K562 (cell line): ENCODE measurements at regions not wholly inside any gene's neighbourhood (a gene's known extent, or its start where the extent isn't known, plus 50 kb on each side); places are given as distances from the start of the nearest gene placed in this dataset.

Source experiments
- DACH1 ChIP-seq: fragments of 450-650 bp; IDR thresholded peaks from 2 replicates; pipeline ENCODE4 v1.6.1; 2018; ENCODE audit not compliant: partially characterized antibody
- ELF4 ChIP-seq: fragments of 450-650 bp; formaldehyde crosslinking; IDR thresholded peaks from 2 replicates; pipeline ENCODE4 v1.4.0; 2022; ENCODE audit warnings: missing genetic modification characterization
- GABPB1 ChIP-seq: sonication (generic); formaldehyde crosslinking; IDR thresholded peaks from 2 replicates; pipeline ENCODE4 v1.8.0; 2022; ENCODE audit warnings: mild to moderate bottlenecking, missing genetic modification reagents
- HDAC6 ChIP-seq: IDR thresholded peaks from 2 replicates; pipeline ENCODE4 v1.6.1; 2012; ENCODE audit warnings: low read depth, mild to moderate bottlenecking, control low read depth, inconsistent platforms, low read length, moderate library complexity
- NCOA2 ChIP-seq, 2 experiments: fragments of 450-650 bp; IDR thresholded peaks; 2 replicates each; pipeline ENCODE4 v1.6.1; 2018; ENCODE audit warnings: mild to moderate bottlenecking in 2 of 2, moderate library complexity in 1 of 2; ENCODE audit not compliant: partially characterized antibody in 2 of 2
- PHTF2 ChIP-seq: fragments of 250-450 bp; sonication (Bioruptor Pico); IDR thresholded peaks from 2 replicates; pipeline ENCODE4 v1.5.0; 2021; ENCODE audit warnings: mild to moderate bottlenecking
- RB1 ChIP-seq: fragments of 450-650 bp; IDR thresholded peaks from 2 replicates; pipeline ENCODE4 v1.6.1; 2017; ENCODE audit warnings: low read depth, mild to moderate bottlenecking
- SRSF1 ChIP-seq: fragments of 200-400 bp; formaldehyde crosslinking; IDR thresholded peaks from 2 replicates; pipeline ENCODE4 v1.6.1; 2017; ENCODE audit warnings: mild to moderate bottlenecking, low read depth, low read length, moderate library complexity
- TEAD4 ChIP-seq, 2 experiments: sonication (generic) in 1 of 2; formaldehyde crosslinking in 1 of 2; IDR thresholded peaks; 2 replicates each; pipeline versions ENCODE4 v1.6.1 to v1.8.0; 2012 to 2022; ENCODE audit warnings: borderline replicate concordance in 1 of 2, inconsistent platforms in 1 of 2, low read length in 1 of 2, mild to moderate bottlenecking in 1 of 2, missing genetic modification reagents in 1 of 2
- ZFPM2 ChIP-seq: fragments of 250-450 bp; sonication (Bioruptor Pico); IDR thresholded peaks from 2 replicates; pipeline ENCODE4 v1.5.1; 2022; ENCODE audit warnings: mild to moderate bottlenecking
- ZNF124 ChIP-seq: sonication (generic); formaldehyde crosslinking; IDR thresholded peaks from 2 replicates; pipeline ENCODE4 v1.8.1; 2022; ENCODE audit warnings: missing genetic modification reagents
- ZNF197 ChIP-seq: fragments of 200-800 bp; sonication (Bioruptor generic); IDR thresholded peaks from 2 replicates; pipeline ENCODE4 v1.6.1; 2016; ENCODE audit warnings: low read depth, missing genetic modification characterization, missing compliant biosample characterization
- TF ChIP-seq, protein P1 (sequence below), 3 experiments: fragments of 200-800 bp in 1 of 3; fragments of 250-450 bp in 1 of 3; fragments of 450-650 bp in 1 of 3; sonication (Bioruptor Pico) in 1 of 3; sonication (Bioruptor generic) in 1 of 3; formaldehyde crosslinking in 1 of 3; IDR thresholded peaks; 2 replicates each; pipeline versions ENCODE4 v1.6.1 to v1.8.0; 2016 to 2022; ENCODE audit warnings: mild to moderate bottlenecking in 2 of 3, missing genetic modification characterization in 2 of 3, missing compliant biosample characterization in 1 of 3, moderate library complexity in 1 of 3
- TF ChIP-seq, protein P2 (sequence below): sonication (generic); formaldehyde crosslinking; IDR thresholded peaks from 2 replicates; pipeline ENCODE4 v1.8.0; 2022; ENCODE audit warnings: mild to moderate bottlenecking, missing genetic modification reagents, borderline replicate concordance
- TF ChIP-seq, protein P3 (sequence below): fragments of 450-650 bp; formaldehyde crosslinking; IDR thresholded peaks from 2 replicates; pipeline ENCODE4 v1.4.0; 2022; ENCODE audit warnings: missing genetic modification characterization
- TF ChIP-seq, protein P4 (sequence below), 2 experiments: fragments of 450-650 bp in 1 of 2; sonication (generic) in 1 of 2; formaldehyde crosslinking in 1 of 2; IDR thresholded peaks in 1 of 2; conservative IDR thresholded peaks in 1 of 2; 2 replicates each; pipeline versions ENCODE4 v1.6.1 to v1.8.1; 2016 to 2023; ENCODE audit warnings: mild to moderate bottlenecking in 2 of 2, moderate library complexity in 2 of 2, inconsistent platforms in 1 of 2, missing genetic modification reagents in 1 of 2

DNA sequence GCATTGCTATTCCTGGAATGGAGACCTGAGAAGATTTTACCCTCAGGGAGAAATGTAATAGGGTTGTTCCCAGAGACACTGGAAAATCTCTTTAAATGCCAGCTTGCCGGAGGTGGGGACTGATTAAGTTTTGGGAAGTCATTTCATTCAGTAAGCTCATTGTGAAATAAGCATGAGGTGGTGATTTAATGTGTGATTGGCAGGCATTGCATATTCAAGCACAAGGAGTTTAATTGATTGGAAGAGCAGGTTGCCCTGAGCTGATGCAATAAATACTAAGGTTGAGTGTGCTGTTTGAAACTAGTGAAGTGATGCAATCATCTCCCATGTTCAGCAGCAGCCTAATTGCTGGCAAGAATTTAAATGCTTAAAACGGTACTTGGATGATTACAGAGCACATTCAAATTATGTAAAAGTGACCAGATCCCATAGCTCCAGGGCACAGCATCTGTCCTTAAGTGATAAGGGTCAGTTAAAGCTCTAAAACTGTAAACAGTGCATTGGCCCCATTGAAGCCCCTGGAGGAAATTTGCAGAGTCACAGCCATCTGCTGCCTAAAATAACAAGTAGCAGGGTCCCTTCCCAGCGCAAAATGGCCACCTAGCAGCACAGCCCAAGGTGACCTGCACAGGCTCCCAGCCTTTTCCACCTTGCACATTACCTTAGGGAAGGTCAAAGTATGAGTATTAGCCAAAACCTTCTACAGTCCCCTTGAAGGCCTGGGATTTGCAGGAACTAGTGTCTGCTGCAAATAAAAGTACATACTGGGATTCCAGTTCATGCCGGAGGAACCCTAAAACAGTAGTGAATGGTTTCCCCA lies 92.1 kb downstream of the CCDC71L start (continued):
- TF ChIP-seq, protein P1, sequence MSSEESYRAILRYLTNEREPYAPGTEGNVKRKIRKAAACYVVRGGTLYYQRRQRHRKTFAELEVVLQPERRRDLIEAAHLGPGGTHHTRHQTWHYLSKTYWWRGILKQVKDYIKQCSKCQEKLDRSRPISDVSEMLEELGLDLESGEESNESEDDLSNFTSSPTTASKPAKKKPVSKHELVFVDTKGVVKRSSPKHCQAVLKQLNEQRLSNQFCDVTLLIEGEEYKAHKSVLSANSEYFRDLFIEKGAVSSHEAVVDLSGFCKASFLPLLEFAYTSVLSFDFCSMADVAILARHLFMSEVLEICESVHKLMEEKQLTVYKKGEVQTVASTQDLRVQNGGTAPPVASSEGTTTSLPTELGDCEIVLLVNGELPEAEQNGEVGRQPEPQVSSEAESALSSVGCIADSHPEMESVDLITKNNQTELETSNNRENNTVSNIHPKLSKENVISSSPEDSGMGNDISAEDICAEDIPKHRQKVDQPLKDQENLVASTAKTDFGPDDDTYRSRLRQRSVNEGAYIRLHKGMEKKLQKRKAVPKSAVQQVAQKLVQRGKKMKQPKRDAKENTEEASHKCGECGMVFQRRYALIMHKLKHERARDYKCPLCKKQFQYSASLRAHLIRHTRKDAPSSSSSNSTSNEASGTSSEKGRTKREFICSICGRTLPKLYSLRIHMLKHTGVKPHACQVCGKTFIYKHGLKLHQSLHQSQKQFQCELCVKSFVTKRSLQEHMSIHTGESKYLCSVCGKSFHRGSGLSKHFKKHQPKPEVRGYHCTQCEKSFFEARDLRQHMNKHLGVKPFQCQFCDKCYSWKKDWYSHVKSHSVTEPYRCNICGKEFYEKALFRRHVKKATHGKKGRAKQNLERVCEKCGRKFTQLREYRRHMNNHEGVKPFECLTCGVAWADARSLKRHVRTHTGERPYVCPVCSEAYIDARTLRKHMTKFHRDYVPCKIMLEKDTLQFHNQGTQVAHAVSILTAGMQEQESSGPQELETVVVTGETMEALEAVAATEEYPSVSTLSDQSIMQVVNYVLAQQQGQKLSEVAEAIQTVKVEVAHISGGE (CRISPR knock-in tag; IDR thresholded peaks at IDR 0.05) = peak in 1 of 3 experiments; percentile 85; a peak in 2 of 6 replicates
- TF ChIP-seq HDAC6 (no peak), ZNF197 (CRISPR knock-in tag) (peak; percentile 84; the same call in 1 of the 2 replicates), GABPB1 (peak; percentile 60), ELF4 (CRISPR knock-in tag) (peak; percentile 58; the same call in 1 of the 2 replicates), DACH1 (peak; percentile 96), PHTF2 (CRISPR knock-in tag) (0 out of 2 replicates have a peak, but pooled peaks have one; percentile 56), NCOA2 (IDR thresholded peaks at IDR 0.05; ENCODE audit: partially characterized antibody in 2 of 2) (peak; percentile 66 to 76), SRSF1 (no peak), TEAD4 (IDR thresholded peaks at IDR 0.05; ENCODE audit: low read length) (peak; percentile 98), TEAD4 (CRISPR knock-in tag; IDR thresholded peaks at IDR 0.05; ENCODE audit: borderline replicate concordance) (no peak), ZNF124 (CRISPR knock-in tag) (no peak), ZFPM2 (CRISPR knock-in tag) (peak; percentile 64; the same call in 1 of the 2 replicates), RB1 (no peak)
- TF ChIP-seq, protein P2, sequence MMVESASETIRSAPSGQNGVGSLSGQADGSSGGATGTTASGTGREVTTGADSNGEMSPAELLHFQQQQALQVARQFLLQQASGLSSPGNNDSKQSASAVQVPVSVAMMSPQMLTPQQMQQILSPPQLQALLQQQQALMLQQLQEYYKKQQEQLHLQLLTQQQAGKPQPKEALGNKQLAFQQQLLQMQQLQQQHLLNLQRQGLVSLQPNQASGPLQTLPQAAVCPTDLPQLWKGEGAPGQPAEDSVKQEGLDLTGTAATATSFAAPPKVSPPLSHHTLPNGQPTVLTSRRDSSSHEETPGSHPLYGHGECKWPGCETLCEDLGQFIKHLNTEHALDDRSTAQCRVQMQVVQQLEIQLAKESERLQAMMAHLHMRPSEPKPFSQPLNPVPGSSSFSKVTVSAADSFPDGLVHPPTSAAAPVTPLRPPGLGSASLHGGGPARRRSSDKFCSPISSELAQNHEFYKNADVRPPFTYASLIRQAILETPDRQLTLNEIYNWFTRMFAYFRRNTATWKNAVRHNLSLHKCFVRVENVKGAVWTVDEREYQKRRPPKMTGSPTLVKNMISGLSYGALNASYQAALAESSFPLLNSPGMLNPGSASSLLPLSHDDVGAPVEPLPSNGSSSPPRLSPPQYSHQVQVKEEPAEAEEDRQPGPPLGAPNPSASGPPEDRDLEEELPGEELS (CRISPR knock-in tag) = no peak
- TF ChIP-seq, protein P3, sequence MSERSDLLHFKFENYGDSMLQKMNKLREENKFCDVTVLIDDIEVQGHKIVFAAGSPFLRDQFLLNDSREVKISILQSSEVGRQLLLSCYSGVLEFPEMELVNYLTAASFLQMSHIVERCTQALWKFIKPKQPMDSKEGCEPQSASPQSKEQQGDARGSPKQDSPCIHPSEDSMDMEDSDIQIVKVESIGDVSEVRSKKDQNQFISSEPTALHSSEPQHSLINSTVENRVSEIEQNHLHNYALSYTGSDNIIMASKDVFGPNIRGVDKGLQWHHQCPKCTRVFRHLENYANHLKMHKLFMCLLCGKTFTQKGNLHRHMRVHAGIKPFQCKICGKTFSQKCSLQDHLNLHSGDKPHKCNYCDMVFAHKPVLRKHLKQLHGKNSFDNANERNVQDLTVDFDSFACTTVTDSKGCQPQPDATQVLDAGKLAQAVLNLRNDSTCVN (CRISPR knock-in tag) = no peak
- TF ChIP-seq, protein P4, sequence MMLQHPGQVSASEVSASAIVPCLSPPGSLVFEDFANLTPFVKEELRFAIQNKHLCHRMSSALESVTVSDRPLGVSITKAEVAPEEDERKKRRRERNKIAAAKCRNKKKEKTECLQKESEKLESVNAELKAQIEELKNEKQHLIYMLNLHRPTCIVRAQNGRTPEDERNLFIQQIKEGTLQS (IDR thresholded peaks at IDR 0.05) = peak; percentile 100
- TF ChIP-seq, protein P4 (CRISPR knock-in tag; conservative IDR thresholded peaks at IDR 0.05) = peak; percentile 99
